Right atrium auricular region (tissue), 2 donors: ENCODE measurements at regions not wholly inside any gene's neighbourhood (a gene's known extent, or its start where the extent isn't known, plus 50 kb on each side); places are given as distances from the start of the nearest gene placed in this dataset.

ENCODE experiments used
- DNase-seq: peaks from one replicate; pipeline ENCODE4 v3.0.0-alpha.2; 2019; ENCODE audit warnings: low spot score
- H3K27ac ChIP-seq, 2 donors: fragments of 200-600 bp; sonication (generic); 1 replicate in 1 of 2; 2 replicates in 1 of 2; pipeline ENCODE4 v1.5.1; 2016 to 2019
- H3K27me3 ChIP-seq, 2 donors: fragments of 200-600 bp; sonication (generic); one replicate each; pipeline versions ENCODE4 v1.5.1 to v1.6.0; 2017 to 2019
- H3K36me3 ChIP-seq: fragments of 200-600 bp; sonication (generic); one replicate; pipeline ENCODE4 v1.5.1; 2016
- H3K4me1 ChIP-seq, 2 donors: fragments of 200-600 bp; sonication (generic); one replicate each; pipeline versions ENCODE4 v1.5.1 to v1.6.0; 2017 to 2019
- H3K4me3 ChIP-seq, 2 donors: fragments of 200-600 bp; sonication (generic); 1 replicate in 1 of 2; 2 replicates in 1 of 2; pipeline ENCODE4 v1.5.1; 2017 to 2019; ENCODE audit warnings: mild to moderate bottlenecking in 1 of 2, moderate library complexity in 1 of 2
- H3K9me3 ChIP-seq, 2 donors: fragments of 200-600 bp; sonication (generic); one replicate each; pipeline ENCODE4 v1.5.1; 2019
- TF ChIP-seq, protein P1 (sequence below), 2 donors: fragments of 200-600 bp; sonication (generic); IDR thresholded peaks; one replicate each; pipeline ENCODE4 v1.5.1; 2019; ENCODE audit warnings: antibody characterized with exemption in 2 of 2

DNA sequence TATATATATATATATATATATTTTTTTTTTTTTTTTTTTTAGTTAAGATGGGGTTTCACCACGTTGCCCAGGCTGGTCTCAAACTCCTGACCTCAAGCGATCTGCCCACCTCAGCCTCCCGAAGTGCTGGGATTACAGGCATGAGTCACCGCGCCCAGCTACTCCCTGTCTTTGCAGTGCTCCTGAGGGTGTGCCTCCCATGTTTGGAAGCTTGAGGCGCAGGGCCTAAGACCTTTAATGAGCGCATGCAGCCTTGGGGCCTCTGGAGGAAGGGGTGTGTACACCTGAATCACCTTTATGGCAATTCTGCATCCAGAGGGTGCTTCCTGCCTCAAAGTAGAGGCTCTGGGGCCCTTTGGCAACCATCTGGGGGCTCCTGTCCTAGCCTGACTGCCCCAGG, 219.4 kb upstream of the CIBAR2 start:
- peaks cover 0 to 57% of the 10 kb centered on the region in 2 donors for H3K4me1 ChIP-seq
- H3K27ac ChIP-seq, result no peak overlapping the region
- H3K4me3 ChIP-seq, result no peak overlapping the region
- DNase-seq, result no peak
- TF ChIP-seq, protein P1, sequence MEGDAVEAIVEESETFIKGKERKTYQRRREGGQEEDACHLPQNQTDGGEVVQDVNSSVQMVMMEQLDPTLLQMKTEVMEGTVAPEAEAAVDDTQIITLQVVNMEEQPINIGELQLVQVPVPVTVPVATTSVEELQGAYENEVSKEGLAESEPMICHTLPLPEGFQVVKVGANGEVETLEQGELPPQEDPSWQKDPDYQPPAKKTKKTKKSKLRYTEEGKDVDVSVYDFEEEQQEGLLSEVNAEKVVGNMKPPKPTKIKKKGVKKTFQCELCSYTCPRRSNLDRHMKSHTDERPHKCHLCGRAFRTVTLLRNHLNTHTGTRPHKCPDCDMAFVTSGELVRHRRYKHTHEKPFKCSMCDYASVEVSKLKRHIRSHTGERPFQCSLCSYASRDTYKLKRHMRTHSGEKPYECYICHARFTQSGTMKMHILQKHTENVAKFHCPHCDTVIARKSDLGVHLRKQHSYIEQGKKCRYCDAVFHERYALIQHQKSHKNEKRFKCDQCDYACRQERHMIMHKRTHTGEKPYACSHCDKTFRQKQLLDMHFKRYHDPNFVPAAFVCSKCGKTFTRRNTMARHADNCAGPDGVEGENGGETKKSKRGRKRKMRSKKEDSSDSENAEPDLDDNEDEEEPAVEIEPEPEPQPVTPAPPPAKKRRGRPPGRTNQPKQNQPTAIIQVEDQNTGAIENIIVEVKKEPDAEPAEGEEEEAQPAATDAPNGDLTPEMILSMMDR (IDR thresholded peaks at IDR 0.05), result no peak
- no peaks in the 10 kb centered on the region for H3K36me3 ChIP-seq
- H3K9me3 ChIP-seq, result no peaks in the 10 kb centered on the region
- no peaks in the 10 kb centered on the region for H3K27me3 ChIP-seq

DNA sequence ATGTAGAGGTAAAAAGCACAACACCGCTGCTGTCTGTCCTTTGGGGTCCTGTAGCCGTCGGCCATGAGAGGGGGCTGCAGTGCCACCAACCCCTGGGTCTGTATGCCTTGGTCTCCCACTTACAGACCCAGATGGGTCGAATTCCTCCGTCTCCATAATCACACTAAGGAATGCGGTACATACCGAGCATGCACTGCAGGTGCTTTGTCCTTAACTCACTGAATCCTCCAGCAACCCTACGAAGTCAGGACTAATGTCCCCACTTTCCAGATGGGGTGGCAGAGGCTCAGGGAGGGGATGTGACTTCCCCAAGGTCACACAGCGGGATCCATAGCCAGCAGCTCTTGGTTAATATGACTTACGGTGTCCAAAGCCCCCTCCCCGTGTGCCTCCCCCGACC, 219.9 kb upstream of the CIBAR2 start:
- H3K36me3 ChIP-seq, result no peaks in the 10 kb centered on the region
- H3K27ac ChIP-seq, result no peak overlapping the region
- H3K27me3 ChIP-seq, result no peaks in the 10 kb centered on the region
- TF ChIP-seq, protein P1 (IDR thresholded peaks at IDR 0.05), result no peak
- H3K4me1 ChIP-seq, result peaks cover 0 to 57% of the 10 kb centered on the region in 2 donors
- no peak overlapping the region for H3K4me3 ChIP-seq
- no peak for DNase-seq
- no peaks in the 10 kb centered on the region for H3K9me3 ChIP-seq

DNA sequence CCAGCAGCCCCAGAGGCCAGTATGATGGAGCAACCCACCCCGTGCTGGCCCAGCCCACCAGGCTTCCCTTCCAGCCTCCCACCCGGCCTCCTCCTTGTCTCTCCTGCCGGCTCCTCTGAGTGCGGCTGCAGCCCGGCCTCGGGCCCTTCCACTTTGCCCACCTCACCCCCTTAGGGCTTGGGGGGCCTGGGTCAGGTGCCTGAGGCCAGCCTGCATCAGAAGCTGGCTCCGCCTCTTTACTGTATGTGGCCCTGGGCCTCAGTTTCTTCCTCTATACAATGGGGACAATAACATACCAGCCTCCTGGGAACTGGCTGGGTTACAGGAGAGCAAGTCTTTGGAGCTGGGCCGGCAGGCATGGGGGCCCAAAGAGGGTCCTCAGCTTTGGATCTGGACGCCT, 221.1 kb upstream of the CIBAR2 start:
- TF ChIP-seq, protein P1 (IDR thresholded peaks at IDR 0.05), result no peak
- Histone ChIP-seq H3K36me3 (no peaks in the 10 kb centered on the region), H3K9me3 (no peaks in the 10 kb centered on the region), H3K4me3 (no peak overlapping the region), H3K4me1 (peaks cover 0 to 50% of the 10 kb centered on the region in 2 donors), H3K27ac (no peak overlapping the region), H3K27me3 (no peaks in the 10 kb centered on the region)
- no peak for DNase-seq

DNA sequence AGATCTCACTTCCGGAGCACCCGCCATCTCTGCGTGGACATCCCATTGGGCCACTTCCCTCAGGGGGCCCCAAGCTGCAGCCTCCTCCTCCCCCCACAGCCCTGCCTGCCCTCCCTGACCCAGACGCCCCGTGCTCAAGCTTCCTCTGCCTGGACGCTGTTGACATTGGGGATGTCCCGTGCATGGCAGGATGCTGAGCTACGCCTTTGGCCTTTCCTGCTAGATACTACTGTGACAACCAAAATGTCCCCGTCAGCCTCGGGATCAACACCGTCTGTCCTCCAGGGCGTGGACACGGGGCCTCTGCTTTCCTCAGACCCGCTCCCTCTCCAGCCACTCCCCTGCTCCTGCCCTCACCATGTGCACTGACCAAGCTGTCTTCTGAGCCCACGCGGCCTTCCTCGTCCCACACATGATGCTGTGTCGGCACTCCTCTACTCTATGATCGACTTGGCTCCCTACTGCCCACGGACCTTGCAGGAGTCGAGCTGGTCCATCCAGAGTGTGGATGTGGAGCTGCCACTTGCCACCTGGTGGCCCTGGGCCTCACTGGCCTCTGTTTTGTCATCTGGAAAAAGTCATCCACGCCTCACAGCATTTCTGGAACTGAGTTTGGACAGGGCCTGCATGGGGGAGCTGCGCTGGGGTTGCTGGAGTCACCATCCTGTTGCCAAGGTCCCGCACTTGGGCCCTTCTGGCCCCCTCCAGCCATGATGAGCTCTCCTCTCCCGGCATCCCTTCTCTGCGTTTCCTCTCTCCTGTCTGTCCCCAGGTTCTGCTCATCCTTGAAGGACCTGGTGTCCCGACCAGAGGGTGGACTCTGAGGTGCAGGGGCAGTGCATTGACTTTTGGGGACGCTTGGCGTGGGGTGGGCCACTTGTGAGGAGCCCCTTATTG, 221.7 kb upstream of the CIBAR2 start:
- no peak overlapping the region for H3K27ac ChIP-seq
- TF ChIP-seq, protein P1 (IDR thresholded peaks at IDR 0.05), result no peak
- no peak for DNase-seq

DNA sequence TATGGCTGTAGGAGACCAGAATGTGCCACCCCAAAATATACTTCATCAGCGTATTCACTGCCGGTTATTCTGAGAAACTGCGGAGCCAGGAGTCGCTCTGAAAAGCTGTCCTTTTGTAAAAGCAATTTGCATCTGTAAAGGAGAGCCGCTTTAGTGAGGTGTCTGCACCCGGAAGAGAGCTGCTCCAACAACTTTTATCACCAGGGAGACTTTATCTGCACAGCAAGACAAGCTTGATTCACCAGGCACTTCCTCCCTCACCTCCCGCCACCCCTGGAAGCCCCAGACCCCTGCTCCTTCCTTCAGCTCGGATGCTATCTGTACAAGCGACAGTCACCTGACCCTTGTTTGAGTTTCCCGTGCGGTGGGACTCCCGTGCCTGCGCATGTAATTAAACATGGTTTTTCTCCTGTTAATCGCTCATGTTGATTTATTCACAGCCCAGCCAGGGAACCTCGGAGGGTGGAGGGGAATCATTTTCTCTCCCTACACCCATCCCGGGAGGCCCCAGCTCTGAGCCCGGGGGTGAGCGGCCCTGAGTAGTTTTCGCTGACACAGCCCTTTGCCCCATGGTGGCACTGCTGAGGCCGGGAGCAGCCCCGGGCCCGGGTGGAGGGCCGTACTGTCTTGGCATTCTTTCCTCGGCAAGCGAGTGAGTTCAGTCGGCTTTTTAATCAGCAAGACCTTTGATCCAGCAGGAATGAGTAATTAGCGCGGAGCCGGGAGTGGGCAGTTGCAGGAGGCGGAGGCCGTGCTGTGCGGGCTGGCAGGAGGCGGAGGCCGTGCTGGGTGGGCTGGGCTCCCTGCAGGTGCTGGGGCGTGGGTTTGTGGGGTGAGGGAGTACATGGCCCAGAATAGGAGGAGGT, 222.7 kb upstream of the CIBAR2 start:
- Histone ChIP-seq H3K4me3 (peak overlapping the region; percentile 11 to 21), H3K4me1 (peaks cover 0 to 33% of the 10 kb centered on the region in 2 donors), H3K9me3 (no peaks in the 10 kb centered on the region), H3K36me3 (no peaks in the 10 kb centered on the region), H3K27me3 (no peaks in the 10 kb centered on the region), H3K27ac (peak overlapping the region; percentile 64 to 77)
- DNase-seq, result no peak
- TF ChIP-seq, protein P1 (IDR thresholded peaks at IDR 0.05), result no peak

More for the DNA sequence above, 221.7 kb upstream of the CIBAR2 start:
- no peaks in the 10 kb centered on the region for H3K36me3 ChIP-seq
- peaks cover 0 to 43% of the 10 kb centered on the region in 2 donors for H3K4me1 ChIP-seq
- no peak overlapping the region for H3K4me3 ChIP-seq
- no peaks in the 10 kb centered on the region for H3K9me3 ChIP-seq
- H3K27me3 ChIP-seq, result no peaks in the 10 kb centered on the region
